HepG2 (cell line): ENCODE measurements at regions not wholly inside any gene's neighbourhood (a gene's known extent, or its start where the extent isn't known, plus 50 kb on each side); places are given as distances from the start of the nearest gene placed in this dataset.
A peak's percentile ranks its signal among the peaks of the same experiment; 100 is the strongest.

ENCODE experiments used
- CHD2 ChIP-seq: IDR thresholded peaks from 2 replicates; pipeline ENCODE4 v1.6.1; 2011; ENCODE audit warnings: low read depth, low read length, improper control_type of control experiment
- CREB1 ChIP-seq, 2 experiments: fragments of 450-650 bp in 1 of 2; IDR thresholded peaks; 2 replicates each; pipeline ENCODE4 v1.6.1; 2016 to 2017; ENCODE audit warnings: control low read depth in 1 of 2, mild to moderate bottlenecking in 1 of 2, missing compliant biosample characterization in 1 of 2, missing genetic modification characterization in 1 of 2
- GTF2F1 ChIP-seq: fragments of 150-350 bp; IDR thresholded peaks from 2 replicates; pipeline ENCODE4 v1.6.1; 2014; ENCODE audit warnings: low read length
- HNF4A ChIP-seq: sonication (generic); formaldehyde crosslinking; IDR thresholded peaks from 2 replicates; pipeline ENCODE4 v1.4.0; 2020; ENCODE audit warnings: missing genetic modification reagents
- MED13 ChIP-seq: sonication (generic); formaldehyde crosslinking; IDR thresholded peaks from 2 replicates; pipeline ENCODE4 v1.5.0; 2020; ENCODE audit warnings: missing genetic modification reagents
- MIXL1 ChIP-seq: IDR thresholded peaks from 2 replicates; pipeline ENCODE4 v1.6.1; 2016
- NFE2L2 ChIP-seq: fragments of 150-350 bp; IDR thresholded peaks from 2 replicates; pipeline ENCODE4 v1.6.1; 2014; ENCODE audit warnings: low read length
- NONO ChIP-seq, 2 experiments: fragments of 450-650 bp in 1 of 2; sonication (generic) in 1 of 2; formaldehyde crosslinking in 1 of 2; IDR thresholded peaks in 1 of 2; conservative IDR thresholded peaks in 1 of 2; 2 replicates each; pipeline versions ENCODE4 v1.6.1 to v1.8.0; 2017 to 2022; ENCODE audit warnings: mild to moderate bottlenecking in 1 of 2, missing genetic modification reagents in 1 of 2, moderate library complexity in 1 of 2
- PITX1 ChIP-seq: sonication (generic); formaldehyde crosslinking; IDR thresholded peaks from 2 replicates; pipeline ENCODE4 v1.5.1; 2020; ENCODE audit warnings: mild to moderate bottlenecking, missing genetic modification reagents
- RBM22 ChIP-seq: fragments of 200-400 bp; formaldehyde crosslinking; optimal IDR thresholded peaks from 2 replicates; pipeline ENCODE3; 2017; ENCODE audit warnings: mild to moderate bottlenecking, low read length, moderate library complexity
- SYNCRIP ChIP-seq: fragments of 200-400 bp; formaldehyde crosslinking; IDR thresholded peaks from 2 replicates; pipeline ENCODE4 v1.6.1; 2018; ENCODE audit warnings: mild to moderate bottlenecking, low read depth, low read length; ENCODE audit not compliant: insufficient read depth
- TCF7 ChIP-seq: sonication (generic); IDR thresholded peaks from 2 replicates; pipeline ENCODE4 v1.6.1; 2016; ENCODE audit warnings: antibody characterized with exemption, low read depth
- ZNF549 ChIP-seq: sonication (generic); formaldehyde crosslinking; IDR thresholded peaks from 2 replicates; pipeline ENCODE4 v1.5.0; 2020; ENCODE audit warnings: missing genetic modification reagents
- ZNF564 ChIP-seq: sonication (generic); formaldehyde crosslinking; IDR thresholded peaks from 2 replicates; pipeline ENCODE4 v1.8.1; 2023; ENCODE audit warnings: mild to moderate bottlenecking, missing genetic modification reagents
- TF ChIP-seq, protein P1 (sequence below): sonication (generic); formaldehyde crosslinking; IDR thresholded peaks from 2 replicates; pipeline ENCODE4 v1.5.1; 2020; ENCODE audit warnings: mild to moderate bottlenecking, missing genetic modification reagents
- TF ChIP-seq, protein P2 (sequence below): IDR thresholded peaks from 2 replicates; pipeline ENCODE4 v1.6.1; 2016; ENCODE audit warnings: missing biosample characterization, missing genetic modification reagents, low read depth
- TF ChIP-seq, protein P3 (sequence below): sonication (generic); formaldehyde crosslinking; IDR thresholded peaks from 2 replicates; pipeline ENCODE4 v1.8.0; 2022; ENCODE audit warnings: mild to moderate bottlenecking, missing genetic modification reagents, moderate library complexity
- TF ChIP-seq, protein P4 (sequence below): sonication (generic); formaldehyde crosslinking; IDR thresholded peaks from 2 replicates; pipeline ENCODE4 v1.9.0; 2022; ENCODE audit warnings: low read depth, missing genetic modification reagents
- TF ChIP-seq, protein P5 (sequence below): sonication (generic); formaldehyde crosslinking; IDR thresholded peaks from 2 replicates; pipeline ENCODE4 v1.5.0; 2020; ENCODE audit warnings: mild to moderate bottlenecking, missing genetic modification reagents

DNA sequence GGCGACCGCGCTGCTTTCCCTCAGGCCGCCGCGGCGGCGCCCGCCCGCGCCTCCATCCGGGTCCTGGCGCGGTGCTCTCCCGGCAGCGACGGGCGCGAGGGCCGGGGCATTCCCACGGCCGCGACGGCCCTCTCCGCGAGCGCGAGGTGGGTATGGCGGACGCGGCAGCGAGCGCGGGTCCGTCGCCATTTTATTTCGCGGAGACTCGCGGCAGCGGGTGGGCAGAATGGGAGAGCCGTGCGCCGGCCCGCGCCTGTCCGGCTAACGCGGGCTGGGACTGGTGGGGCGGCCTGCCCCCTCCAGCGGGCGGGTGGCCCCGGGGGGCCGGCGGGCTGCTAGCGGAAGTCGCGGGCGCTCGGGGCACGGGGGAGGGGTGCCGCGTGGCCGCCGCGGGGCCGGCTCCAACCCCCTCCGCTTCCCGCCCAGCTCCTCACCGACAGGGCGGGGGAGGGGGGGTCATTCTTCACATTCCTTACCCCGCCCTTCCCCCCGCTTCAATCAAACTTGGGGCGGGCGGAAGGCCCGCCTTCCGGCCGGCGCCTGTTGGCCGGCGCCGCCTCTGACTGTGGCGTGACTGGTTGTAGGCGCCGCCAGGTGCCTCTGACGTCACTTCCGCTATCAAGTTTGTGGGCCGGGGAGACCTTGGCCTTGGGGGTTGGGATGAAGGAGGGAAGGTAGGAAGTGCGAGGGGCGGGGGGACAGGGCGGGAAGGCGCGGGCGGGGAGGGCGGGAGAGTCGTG lies 82.1 kb downstream of the PTPDC1 start (continued):
- TF ChIP-seq, protein P1, sequence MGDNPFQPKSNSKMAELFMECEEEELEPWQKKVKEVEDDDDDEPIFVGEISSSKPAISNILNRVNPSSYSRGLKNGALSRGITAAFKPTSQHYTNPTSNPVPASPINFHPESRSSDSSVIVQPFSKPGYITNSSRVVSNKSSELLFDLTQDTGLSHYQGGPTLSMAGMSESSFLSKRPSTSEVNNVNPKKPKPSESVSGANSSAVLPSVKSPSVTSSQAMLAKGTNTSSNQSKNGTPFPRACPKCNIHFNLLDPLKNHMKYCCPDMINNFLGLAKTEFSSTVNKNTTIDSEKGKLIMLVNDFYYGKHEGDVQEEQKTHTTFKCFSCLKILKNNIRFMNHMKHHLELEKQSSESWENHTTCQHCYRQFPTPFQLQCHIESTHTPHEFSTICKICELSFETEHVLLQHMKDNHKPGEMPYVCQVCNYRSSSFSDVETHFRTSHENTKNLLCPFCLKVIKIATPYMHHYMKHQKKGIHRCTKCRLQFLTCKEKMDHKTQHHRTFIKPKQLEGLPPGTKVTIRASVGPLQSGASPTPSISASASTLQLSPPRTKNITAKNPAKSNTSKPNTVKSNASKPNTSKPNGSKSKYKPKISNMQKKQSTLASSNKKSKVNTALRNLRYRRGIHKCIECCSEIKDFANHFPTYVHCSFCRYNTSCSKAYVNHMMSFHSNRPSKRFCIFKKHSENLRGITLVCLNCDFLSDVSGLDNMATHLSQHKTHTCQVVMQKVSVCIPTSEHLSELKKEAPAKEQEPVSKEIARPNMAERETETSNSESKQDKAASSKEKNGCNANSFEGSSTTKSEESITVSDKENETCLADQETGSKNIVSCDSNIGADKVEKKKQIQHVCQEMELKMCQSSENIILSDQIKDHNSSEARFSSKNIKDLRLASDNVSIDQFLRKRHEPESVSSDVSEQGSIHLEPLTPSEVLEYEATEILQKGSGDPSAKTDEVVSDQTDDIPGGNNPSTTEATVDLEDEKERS: no peak
- TF ChIP-seq, protein P2, sequence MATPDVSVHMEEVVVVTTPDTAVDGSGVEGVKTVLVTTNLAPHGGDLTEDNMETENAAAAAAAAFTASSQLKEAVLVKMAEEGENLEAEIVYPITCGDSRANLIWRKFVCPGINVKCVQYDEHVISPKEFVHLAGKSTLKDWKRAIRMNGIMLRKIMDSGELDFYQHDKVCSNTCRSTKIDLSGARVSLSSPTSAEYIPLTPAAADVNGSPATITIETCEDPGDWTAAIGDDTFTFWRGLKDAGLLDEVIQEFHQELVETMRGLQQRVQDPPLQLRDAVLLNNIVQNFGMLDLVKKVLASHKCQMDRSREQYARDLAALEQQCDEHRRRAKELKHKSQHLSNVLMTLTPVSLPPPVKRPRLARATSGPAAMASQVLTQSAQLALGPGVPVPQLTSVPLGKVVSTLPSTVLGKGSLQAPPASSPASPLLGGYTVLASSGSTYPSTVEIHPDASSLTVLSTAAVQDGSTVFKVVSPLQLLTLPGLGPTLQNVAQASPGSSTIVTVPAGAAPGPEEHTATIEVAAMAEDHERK (CRISPR knock-in tag): no peak
- TF ChIP-seq HNF4A (CRISPR knock-in tag): 0 out of 2 replicates have a peak, but pooled peaks have one; percentile 6
- no peak for TF ChIP-seq MIXL1 (CRISPR knock-in tag)
- no peak for TF ChIP-seq TCF7
- no peak for TF ChIP-seq RBM22
- no peak for TF ChIP-seq NFE2L2
- TF ChIP-seq CHD2: peak; percentile 81
- no peak for TF ChIP-seq ZNF564 (CRISPR knock-in tag)
- TF ChIP-seq, protein P3, sequence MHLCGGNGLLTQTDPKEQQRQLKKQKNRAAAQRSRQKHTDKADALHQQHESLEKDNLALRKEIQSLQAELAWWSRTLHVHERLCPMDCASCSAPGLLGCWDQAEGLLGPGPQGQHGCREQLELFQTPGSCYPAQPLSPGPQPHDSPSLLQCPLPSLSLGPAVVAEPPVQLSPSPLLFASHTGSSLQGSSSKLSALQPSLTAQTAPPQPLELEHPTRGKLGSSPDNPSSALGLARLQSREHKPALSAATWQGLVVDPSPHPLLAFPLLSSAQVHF (CRISPR knock-in tag): no peak
- peak; percentile 18; the same call in 1 of the 2 replicates for TF ChIP-seq PITX1 (CRISPR knock-in tag)
- TF ChIP-seq NONO (IDR thresholded peaks at IDR 0.05): no peak
- TF ChIP-seq NONO (CRISPR knock-in tag; conservative IDR thresholded peaks at IDR 0.05): 0 out of 2 replicates have a peak, but pooled peaks have one; percentile 21
- peak; percentile 99 for TF ChIP-seq CREB1 (IDR thresholded peaks at IDR 0.05)
- TF ChIP-seq CREB1 (CRISPR knock-in tag; IDR thresholded peaks at IDR 0.05): peak; percentile 96
- no peak for TF ChIP-seq GTF2F1
- TF ChIP-seq, protein P4, sequence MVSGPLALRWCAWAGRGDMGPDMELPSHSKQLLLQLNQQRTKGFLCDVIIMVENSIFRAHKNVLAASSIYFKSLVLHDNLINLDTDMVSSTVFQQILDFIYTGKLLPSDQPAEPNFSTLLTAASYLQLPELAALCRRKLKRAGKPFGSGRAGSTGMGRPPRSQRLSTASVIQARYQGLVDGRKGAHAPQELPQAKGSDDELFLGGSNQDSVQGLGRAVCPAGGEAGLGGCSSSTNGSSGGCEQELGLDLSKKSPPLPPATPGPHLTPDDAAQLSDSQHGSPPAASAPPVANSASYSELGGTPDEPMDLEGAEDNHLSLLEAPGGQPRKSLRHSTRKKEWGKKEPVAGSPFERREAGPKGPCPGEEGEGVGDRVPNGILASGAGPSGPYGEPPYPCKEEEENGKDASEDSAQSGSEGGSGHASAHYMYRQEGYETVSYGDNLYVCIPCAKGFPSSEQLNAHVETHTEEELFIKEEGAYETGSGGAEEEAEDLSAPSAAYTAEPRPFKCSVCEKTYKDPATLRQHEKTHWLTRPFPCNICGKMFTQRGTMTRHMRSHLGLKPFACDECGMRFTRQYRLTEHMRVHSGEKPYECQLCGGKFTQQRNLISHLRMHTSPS: no peak
- 0 out of 2 replicates have a peak, but pooled peaks have one; percentile 11 for TF ChIP-seq MED13
- TF ChIP-seq ZNF549: no peak
- TF ChIP-seq SYNCRIP: no peak
- TF ChIP-seq, protein P5, sequence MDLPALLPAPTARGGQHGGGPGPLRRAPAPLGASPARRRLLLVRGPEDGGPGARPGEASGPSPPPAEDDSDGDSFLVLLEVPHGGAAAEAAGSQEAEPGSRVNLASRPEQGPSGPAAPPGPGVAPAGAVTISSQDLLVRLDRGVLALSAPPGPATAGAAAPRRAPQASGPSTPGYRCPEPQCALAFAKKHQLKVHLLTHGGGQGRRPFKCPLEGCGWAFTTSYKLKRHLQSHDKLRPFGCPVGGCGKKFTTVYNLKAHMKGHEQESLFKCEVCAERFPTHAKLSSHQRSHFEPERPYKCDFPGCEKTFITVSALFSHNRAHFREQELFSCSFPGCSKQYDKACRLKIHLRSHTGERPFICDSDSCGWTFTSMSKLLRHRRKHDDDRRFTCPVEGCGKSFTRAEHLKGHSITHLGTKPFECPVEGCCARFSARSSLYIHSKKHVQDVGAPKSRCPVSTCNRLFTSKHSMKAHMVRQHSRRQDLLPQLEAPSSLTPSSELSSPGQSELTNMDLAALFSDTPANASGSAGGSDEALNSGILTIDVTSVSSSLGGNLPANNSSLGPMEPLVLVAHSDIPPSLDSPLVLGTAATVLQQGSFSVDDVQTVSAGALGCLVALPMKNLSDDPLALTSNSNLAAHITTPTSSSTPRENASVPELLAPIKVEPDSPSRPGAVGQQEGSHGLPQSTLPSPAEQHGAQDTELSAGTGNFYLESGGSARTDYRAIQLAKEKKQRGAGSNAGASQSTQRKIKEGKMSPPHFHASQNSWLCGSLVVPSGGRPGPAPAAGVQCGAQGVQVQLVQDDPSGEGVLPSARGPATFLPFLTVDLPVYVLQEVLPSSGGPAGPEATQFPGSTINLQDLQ (CRISPR knock-in tag): no peak
